ENCODE measurements at regions not wholly inside any gene's neighbourhood (a gene's known extent, or its start where the extent isn't known, plus 50 kb on each side); places are given as distances from the start of the nearest gene placed in this dataset.

- H3K27ac Mint-ChIP-seq = no peak overlapping the region
- H3K4me1 Mint-ChIP-seq = peaks cover 4% of the 10 kb centered on the region
- H3K27me3 Mint-ChIP-seq (ENCODE audit: low read depth) = no peaks in the 10 kb centered on the region
- no peak overlapping the region for H3K4me3 Mint-ChIP-seq
- TF ChIP-seq CTCF (IDR thresholded peaks at IDR 0.05; ENCODE audit: unreplicated experiment in 3 of 3) = no peak
- H3K9me3 Mint-ChIP-seq = no peaks in the 10 kb centered on the region
- no peaks in the 10 kb centered on the region for H3K36me3 Mint-ChIP-seq (ENCODE audit: low read depth)
Observed at GRCh38 chr4:116229420-116229819, 856.0 kb downstream of the TRAM1L1 start.

- Mint-ChIP-seq H3K27me3 (ENCODE audit: low read depth) (no peaks in the 10 kb centered on the region), H3K36me3 (ENCODE audit: low read depth) (no peaks in the 10 kb centered on the region), H3K4me1 (no peaks in the 10 kb centered on the region), H3K27ac (no peak overlapping the region), H3K9me3 (no peaks in the 10 kb centered on the region), H3K4me3 (no peak overlapping the region)
- no peak for TF ChIP-seq CTCF (IDR thresholded peaks at IDR 0.05; ENCODE audit: unreplicated experiment in 3 of 3)
Observed at GRCh38 chr4:116223040-116223732, 862.2 kb downstream of the TRAM1L1 start.

- Mint-ChIP-seq H3K4me3 (no peak overlapping the region), H3K27ac (no peak overlapping the region), H3K27me3 (ENCODE audit: low read depth) (no peaks in the 10 kb centered on the region), H3K9me3 (peaks cover 2% of the 10 kb centered on the region), H3K36me3 (ENCODE audit: low read depth) (no peaks in the 10 kb centered on the region), H3K4me1 (no peaks in the 10 kb centered on the region)
- TF ChIP-seq CTCF (IDR thresholded peaks at IDR 0.05; ENCODE audit: unreplicated experiment in 3 of 3) = no peak
Observed at GRCh38 chr4:116217781-116218180, 867.6 kb downstream of the TRAM1L1 start.

DNA sequence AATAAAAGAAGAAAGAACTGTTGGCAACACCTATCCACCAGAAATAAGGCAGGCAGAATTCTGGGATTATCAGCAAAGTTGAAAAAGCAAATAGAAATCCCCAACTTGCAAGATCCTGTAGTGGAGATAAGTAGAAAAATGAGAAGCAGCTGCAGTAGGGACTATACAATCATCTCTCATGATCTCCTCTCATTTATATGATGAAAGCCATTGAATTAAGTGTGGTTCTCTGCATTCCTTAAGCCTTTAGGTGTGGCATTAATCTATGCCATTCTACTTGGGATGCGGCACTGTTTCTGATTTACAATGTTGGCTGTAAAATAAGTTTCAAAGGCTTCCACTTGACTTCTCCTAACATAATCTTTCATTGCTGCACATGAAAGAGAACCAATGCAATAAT is 869.8 kb downstream of the TRAM1L1 start:
- Mint-ChIP-seq H3K27ac (no peak overlapping the region), H3K9me3 (peaks cover 2% of the 10 kb centered on the region), H3K27me3 (ENCODE audit: low read depth) (no peaks in the 10 kb centered on the region), H3K4me3 (no peak overlapping the region), H3K36me3 (ENCODE audit: low read depth) (no peaks in the 10 kb centered on the region), H3K4me1 (no peaks in the 10 kb centered on the region)
- TF ChIP-seq CTCF (IDR thresholded peaks at IDR 0.05; ENCODE audit: unreplicated experiment in 3 of 3) = no peak

DNA sequence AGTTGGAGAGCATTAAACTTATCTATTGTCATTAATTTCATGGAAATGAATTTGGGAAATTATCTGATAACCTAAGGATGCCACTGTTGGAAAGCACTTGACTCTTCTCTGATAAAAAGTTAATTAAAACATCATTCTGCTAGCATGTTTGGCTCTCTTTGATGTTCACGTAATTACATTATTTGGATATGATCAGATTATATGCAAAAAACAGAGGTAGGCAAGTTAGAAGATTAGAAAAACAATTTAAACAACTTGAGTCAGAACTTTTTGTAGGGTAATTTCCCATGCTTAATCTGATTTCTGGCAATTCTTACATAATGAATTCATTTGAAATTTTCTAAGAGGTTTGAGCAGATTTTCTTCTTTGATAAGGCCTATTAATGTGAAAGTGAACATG is 882.9 kb downstream of the TRAM1L1 start:
- TF ChIP-seq CTCF (IDR thresholded peaks at IDR 0.05; ENCODE audit: unreplicated experiment in 3 of 3) = no peak
- no peak overlapping the region for H3K27ac Mint-ChIP-seq
- no peaks in the 10 kb centered on the region for H3K27me3 Mint-ChIP-seq (ENCODE audit: low read depth)
- no peaks in the 10 kb centered on the region for H3K36me3 Mint-ChIP-seq (ENCODE audit: low read depth)
- H3K4me1 Mint-ChIP-seq = no peaks in the 10 kb centered on the region
- no peak overlapping the region for H3K4me3 Mint-ChIP-seq
- no peaks in the 10 kb centered on the region for H3K9me3 Mint-ChIP-seq

- no peaks in the 10 kb centered on the region for H3K4me1 Mint-ChIP-seq
- no peaks in the 10 kb centered on the region for H3K27me3 Mint-ChIP-seq (ENCODE audit: low read depth)
- H3K27ac Mint-ChIP-seq = no peak overlapping the region
Observed at GRCh38 chr4:116197317-116197809, 888.0 kb downstream of the TRAM1L1 start.

More at GRCh38 chr4:116197317-116197809, 888.0 kb downstream of the TRAM1L1 start:
- Mint-ChIP-seq H3K9me3 (no peaks in the 10 kb centered on the region), H3K36me3 (ENCODE audit: low read depth) (no peaks in the 10 kb centered on the region), H3K4me3 (no peak overlapping the region)
- no peak for TF ChIP-seq CTCF (IDR thresholded peaks at IDR 0.05; ENCODE audit: unreplicated experiment in 3 of 3)

Data from nephron (organoid).